ENCODE measurements at regions not wholly inside any gene's neighbourhood (a gene's known extent, or its start where the extent isn't known, plus 50 kb on each side); places are given as distances from the start of the nearest gene placed in this dataset.

GRCh38 chr12:113759135-113759534 lies 207.0 kb downstream of the RBM19 start:
- Histone ChIP-seq H3K4me3 (replicated peaks in 1 of 3) (no peak overlapping the region), H3K4me1 (no peaks in the 10 kb centered on the region), H3K36me3 (no peaks in the 10 kb centered on the region), H3K9me3 (no peaks in the 10 kb centered on the region), H3K27me3 (no peaks in the 10 kb centered on the region), H3K27ac (no peak overlapping the region)
- DNase-seq = no peak
- 80 to 87% methylated on average over 2 of the region's 2 CpGs for WGBS, 2 donors
- TF ChIP-seq CTCF (IDR thresholded peaks at IDR 0.05) = no peak
- no peak for TF ChIP-seq POLR2A (IDR thresholded peaks at IDR 0.05)
- intact Hi-C loops (cut with DNase I) = no loop called here

GRCh38 chr12:113758165-113758924 lies 207.8 kb downstream of the RBM19 start:
- Histone ChIP-seq H3K27ac (no peak overlapping the region), H3K36me3 (no peaks in the 10 kb centered on the region), H3K27me3 (no peaks in the 10 kb centered on the region), H3K4me3 (replicated peaks in 1 of 3) (no peak overlapping the region), H3K4me1 (no peaks in the 10 kb centered on the region), H3K9me3 (no peaks in the 10 kb centered on the region)
- WGBS, 2 donors = 71 to 84% methylated on average over 6 of the region's 6 CpGs
- intact Hi-C loops (cut with DNase I) = no loop called here
- no peak for DNase-seq
- TF ChIP-seq POLR2A (IDR thresholded peaks at IDR 0.05) = no peak

- no peak for TF ChIP-seq CTCF (IDR thresholded peaks at IDR 0.05)
- no peak for TF ChIP-seq POLR2A (IDR thresholded peaks at IDR 0.05)
- Histone ChIP-seq H3K36me3 (no peaks in the 10 kb centered on the region), H3K27ac (no peak overlapping the region), H3K4me3 (replicated peaks in 1 of 3) (no peak overlapping the region), H3K27me3 (no peaks in the 10 kb centered on the region), H3K4me1 (no peaks in the 10 kb centered on the region), H3K9me3 (no peaks in the 10 kb centered on the region)
- WGBS, 2 donors = 45 to 47% methylated on average over 14 of the region's 14 CpGs
- no peak for DNase-seq
- intact Hi-C loops (cut with DNase I) = no loop called here
These were observed 208.7 kb downstream of the RBM19 start for GRCh38 chr12:113757221-113758002.

- Histone ChIP-seq H3K4me1 (no peaks in the 10 kb centered on the region), H3K27me3 (no peaks in the 10 kb centered on the region), H3K27ac (no peak overlapping the region), H3K36me3 (no peaks in the 10 kb centered on the region), H3K4me3 (replicated peaks in 1 of 3) (no peak overlapping the region), H3K9me3 (no peaks in the 10 kb centered on the region)
- intact Hi-C loops (cut with DNase I) = no loop called here
- no peak for DNase-seq
- TF ChIP-seq CTCF (IDR thresholded peaks at IDR 0.05) (no peak), POLR2A (IDR thresholded peaks at IDR 0.05) (no peak)
- WGBS, 2 donors = 53 to 57% methylated on average over 4 of the region's 4 CpGs
These were observed 209.5 kb downstream of the RBM19 start for GRCh38 chr12:113756609-113757008.

GRCh38 chr12:113755098-113755497 lies 211.0 kb downstream of the RBM19 start:
- no peak overlapping the region for H3K4me3 ChIP-seq (replicated peaks in 1 of 3)
- no peaks in the 10 kb centered on the region for H3K27me3 ChIP-seq
- H3K27ac ChIP-seq = no peak overlapping the region
- H3K9me3 ChIP-seq = no peaks in the 10 kb centered on the region
- intact Hi-C loops (cut with DNase I) = no loop called here
- no peak for DNase-seq
- no peak for TF ChIP-seq POLR2A (IDR thresholded peaks at IDR 0.05)
- no peak for TF ChIP-seq CTCF (IDR thresholded peaks at IDR 0.05)
- no peaks in the 10 kb centered on the region for H3K4me1 ChIP-seq
- WGBS, 2 donors = 88 to 89% methylated on average over 5 of the region's 5 CpGs
- no peaks in the 10 kb centered on the region for H3K36me3 ChIP-seq
